IPS-18c (cell line): ENCODE measurements at regions not wholly inside any gene's neighbourhood (a gene's known extent, or its start where the extent isn't known, plus 50 kb on each side); places are given as distances from the start of the nearest gene placed in this dataset.

Source experiments
- H3K4me3 ChIP-seq: 2 replicates; pipeline ENCODE4 v1.7.0; 2013; ENCODE audit warnings: low read depth, mild to moderate bottlenecking, low read length, moderate library complexity; ENCODE audit not compliant: insufficient read depth
- H3K9me3 ChIP-seq: one replicate; pipeline ENCODE4 v1.6.1; 2013; ENCODE audit warnings: mild to moderate bottlenecking, low read length, moderate library complexity; ENCODE audit not compliant: control insufficient read depth, insufficient read depth

GRCh38 chr17:27218041-27218440 lies 75.9 kb upstream of the WSB1 start:
- no peak overlapping the region for H3K4me3 ChIP-seq

GRCh38 chr17:27218719-27219488 lies 75.0 kb upstream of the WSB1 start:
- H3K4me3 ChIP-seq: no peak overlapping the region
- H3K9me3 ChIP-seq: peaks cover 2% of the 10 kb centered on the region

More at GRCh38 chr17:27218041-27218440, 75.9 kb upstream of the WSB1 start:
- peaks cover 2% of the 10 kb centered on the region for H3K9me3 ChIP-seq

DNA sequence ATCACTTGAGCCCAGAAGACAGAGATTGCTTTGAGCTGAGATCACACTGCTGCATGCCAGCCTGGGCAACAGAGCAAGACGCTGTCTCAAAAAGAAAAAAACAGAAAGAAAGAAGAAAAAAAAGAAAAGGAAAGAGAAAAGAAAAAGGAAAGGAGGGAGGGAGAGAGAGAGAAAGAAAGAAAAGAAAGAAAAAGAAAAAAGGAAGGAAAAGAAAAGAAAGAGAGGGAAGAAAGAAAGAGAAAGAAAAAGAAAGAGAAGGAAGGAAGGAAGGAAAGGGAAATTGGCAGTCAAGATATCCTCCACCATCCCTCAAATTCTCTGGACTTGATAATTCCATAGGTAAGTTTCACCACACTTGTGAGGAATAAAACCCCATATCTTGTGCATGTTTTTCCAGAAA lies 71.4 kb upstream of the WSB1 start:
- Histone ChIP-seq H3K4me3 (no peak overlapping the region), H3K9me3 (peaks cover 2% of the 10 kb centered on the region)

DNA sequence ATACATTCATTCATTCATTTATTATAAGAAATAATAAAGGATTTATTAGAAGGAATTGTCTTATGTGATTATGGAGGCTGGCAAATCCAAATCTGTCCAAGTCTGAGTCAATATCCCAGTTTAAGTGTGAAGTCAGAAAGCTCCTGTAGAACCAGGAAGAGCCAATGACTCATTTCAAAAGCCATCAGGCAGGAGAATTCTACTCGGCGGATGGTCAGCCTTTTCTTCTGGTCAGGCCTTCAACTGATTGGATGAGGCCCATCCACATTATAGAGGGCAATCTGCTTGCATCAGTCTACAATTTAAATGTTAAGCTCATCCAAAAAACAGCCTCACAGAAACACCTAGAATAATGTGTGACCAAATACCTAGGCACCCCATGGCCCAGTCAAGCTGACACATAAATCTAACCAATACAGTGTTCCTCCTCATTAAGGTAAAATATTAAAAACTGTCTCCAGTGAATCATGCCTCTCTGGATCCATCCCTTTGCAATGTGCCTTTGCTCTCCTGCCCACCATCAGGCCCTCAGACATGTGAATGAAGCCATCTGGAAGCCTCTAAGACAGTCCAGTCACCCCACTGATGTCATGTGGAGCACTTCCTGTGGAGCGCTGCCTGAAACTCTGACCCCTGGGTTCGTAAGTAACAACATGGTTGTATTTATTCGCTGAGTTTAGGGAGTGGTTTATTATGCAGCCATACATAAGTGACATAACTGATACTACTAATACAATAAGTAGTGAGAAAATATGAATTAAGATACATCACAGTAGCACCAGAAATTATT lies 69.2 kb upstream of the WSB1 start:
- Histone ChIP-seq H3K4me3 (no peak overlapping the region), H3K9me3 (no peaks in the 10 kb centered on the region)

DNA sequence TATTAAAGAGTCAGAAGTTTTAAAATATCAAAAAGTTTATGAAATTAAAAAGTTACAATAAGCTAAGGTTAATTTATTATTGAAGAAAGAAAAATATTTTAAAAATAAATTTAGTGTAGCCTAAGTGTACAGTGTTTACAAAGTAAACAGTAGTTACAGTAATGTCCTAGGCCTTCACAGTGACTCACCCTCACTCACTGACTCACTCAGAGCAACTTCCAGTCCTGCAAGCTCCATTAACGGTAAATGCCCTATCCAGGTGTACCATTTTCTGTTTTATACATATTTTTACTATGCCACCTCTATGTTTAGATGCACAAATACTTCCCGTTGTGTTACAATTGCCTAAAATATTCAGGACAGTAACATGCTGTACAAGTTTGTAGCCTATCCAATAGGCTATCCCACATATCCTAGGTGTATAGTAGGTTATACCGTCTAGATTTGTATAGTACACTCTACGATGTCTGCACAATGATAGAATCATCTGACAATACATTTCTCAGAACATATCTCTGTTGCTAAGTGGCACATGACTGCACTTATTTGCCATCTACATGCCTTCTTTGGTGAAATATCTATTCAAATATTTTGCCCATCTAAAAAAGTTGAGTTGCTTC lies 67.2 kb upstream of the WSB1 start:
- H3K4me3 ChIP-seq: no peak overlapping the region
- H3K9me3 ChIP-seq: no peaks in the 10 kb centered on the region

GRCh38 chr17:27230996-27231395 lies 62.9 kb upstream of the WSB1 start:
- Histone ChIP-seq H3K4me3 (no peak overlapping the region), H3K9me3 (peaks cover 2% of the 10 kb centered on the region)

- H3K4me3 ChIP-seq: no peak overlapping the region
- peaks cover 2% of the 10 kb centered on the region for H3K9me3 ChIP-seq
These were observed 61.6 kb upstream of the WSB1 start for GRCh38 chr17:27232328-27232727.

- Histone ChIP-seq H3K4me3 (no peak overlapping the region), H3K9me3 (peaks cover 2% of the 10 kb centered on the region)
These were observed 60.9 kb upstream of the WSB1 start for GRCh38 chr17:27233059-27233458.

- H3K4me3 ChIP-seq: no peak overlapping the region
- peaks cover 2% of the 10 kb centered on the region for H3K9me3 ChIP-seq
These were observed 60.1 kb upstream of the WSB1 start for GRCh38 chr17:27233776-27234175.

GRCh38 chr17:27236717-27237315 lies 57.1 kb upstream of the WSB1 start:
- Histone ChIP-seq H3K4me3 (no peak overlapping the region), H3K9me3 (peaks cover 2% of the 10 kb centered on the region)

- H3K4me3 ChIP-seq: no peak overlapping the region
- H3K9me3 ChIP-seq: peaks cover 2% of the 10 kb centered on the region
These were observed 56.0 kb upstream of the WSB1 start for GRCh38 chr17:27237890-27238289.

GRCh38 chr17:27239046-27239445 lies 54.9 kb upstream of the WSB1 start:
- peaks cover 2% of the 10 kb centered on the region for H3K9me3 ChIP-seq
- no peak overlapping the region for H3K4me3 ChIP-seq

- H3K9me3 ChIP-seq: peaks cover 2% of the 10 kb centered on the region
- H3K4me3 ChIP-seq: no peak overlapping the region
These were observed 54.3 kb upstream of the WSB1 start for GRCh38 chr17:27239584-27239983.

GRCh38 chr17:27240086-27240801 lies 53.7 kb upstream of the WSB1 start:
- no peak overlapping the region for H3K4me3 ChIP-seq

DNA sequence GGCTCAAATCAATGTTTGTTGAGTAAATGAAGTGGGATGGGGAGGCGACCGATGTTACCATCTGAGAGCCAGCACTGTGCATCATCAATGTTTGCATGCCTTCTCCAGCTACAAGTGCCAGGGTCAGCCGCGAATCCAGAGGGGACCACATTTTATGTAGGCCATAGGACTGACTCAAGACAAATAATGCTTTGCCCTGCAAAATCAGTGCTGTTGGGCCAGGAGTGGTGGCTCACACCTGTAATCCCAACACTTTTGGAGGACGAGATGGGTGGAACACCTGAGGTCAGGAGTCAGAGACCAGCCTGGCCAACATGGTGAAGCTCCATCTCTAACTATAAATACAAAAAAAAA lies 53.1 kb upstream of the WSB1 start:
- Histone ChIP-seq H3K4me3 (no peak overlapping the region), H3K9me3 (no peaks in the 10 kb centered on the region)

More at GRCh38 chr17:27240086-27240801, 53.7 kb upstream of the WSB1 start:
- peaks cover 2% of the 10 kb centered on the region for H3K9me3 ChIP-seq

- Histone ChIP-seq H3K4me3 (no peak overlapping the region), H3K9me3 (no peaks in the 10 kb centered on the region)
These were observed 52.5 kb upstream of the WSB1 start for GRCh38 chr17:27241346-27241946.

- no peak overlapping the region for H3K4me3 ChIP-seq
- no peaks in the 10 kb centered on the region for H3K9me3 ChIP-seq
These were observed 51.0 kb upstream of the WSB1 start for GRCh38 chr17:27242951-27243350.
